H9 (cell line): ENCODE measurements at regions not wholly inside any gene's neighbourhood (a gene's known extent, or its start where the extent isn't known, plus 50 kb on each side); places are given as distances from the start of the nearest gene placed in this dataset.

ENCODE experiments used
- DNase-seq: peaks from one replicate; pipeline ENCODE4 v3.0.0-alpha.2; 2017
- H2AFZ ChIP-seq: one replicate; pipeline ENCODE4 v1.6.1; 2013; ENCODE audit warnings: mild to moderate bottlenecking, low read length, control low read depth, moderate library complexity
- H2AK5ac ChIP-seq: 2 replicates; pipeline ENCODE4 v1.6.1; 2013; ENCODE audit warnings: low read length, control low read depth, mixed read lengths; ENCODE audit not compliant: insufficient read length
- H2BK120ac ChIP-seq: one replicate; pipeline ENCODE4 v1.6.1; 2013; ENCODE audit warnings: low read depth, mild to moderate bottlenecking, low read length, control low read depth, inconsistent platforms; ENCODE audit not compliant: poor library complexity, severe bottlenecking
- H2BK12ac ChIP-seq: 2 replicates; pipeline ENCODE4 v1.6.1; 2013; ENCODE audit warnings: low read length, control low read depth, mixed read lengths, low read depth; ENCODE audit not compliant: insufficient read length
- H2BK15ac ChIP-seq: 2 replicates; pipeline ENCODE4 v1.6.1; 2013; ENCODE audit warnings: low read depth, low read length, control low read depth
- H2BK20ac ChIP-seq: one replicate; pipeline ENCODE4 v1.6.1; 2013; ENCODE audit warnings: low read depth, mild to moderate bottlenecking, low read length, control low read depth, inconsistent platforms; ENCODE audit not compliant: poor library complexity, severe bottlenecking
- H2BK5ac ChIP-seq: 2 replicates; pipeline ENCODE4 v1.6.1; 2013; ENCODE audit warnings: low read length, control low read depth, mixed read lengths; ENCODE audit not compliant: insufficient read length
- H3K14ac ChIP-seq: 2 replicates; pipeline ENCODE4 v1.6.1; 2013; ENCODE audit warnings: low read length, control low read depth; ENCODE audit not compliant: insufficient read depth
- H3K18ac ChIP-seq: 2 replicates; pipeline ENCODE4 v1.6.1; 2013; ENCODE audit warnings: low read depth, mild to moderate bottlenecking, mixed read lengths, low read length, control low read depth; ENCODE audit not compliant: insufficient read length
- H3K23ac ChIP-seq: 2 replicates; pipeline ENCODE4 v1.6.1; 2013; ENCODE audit warnings: low read length, control low read depth, mixed read lengths, low read depth; ENCODE audit not compliant: insufficient read length
- H3K23me2 ChIP-seq: 2 replicates; pipeline ENCODE4 v1.6.1; 2013; ENCODE audit warnings: low read depth, mild to moderate bottlenecking, mixed read lengths, low read length, control low read depth; ENCODE audit not compliant: insufficient read length, poor library complexity, severe bottlenecking
- H3K27ac ChIP-seq: 2 replicates; pipeline ENCODE4 v1.5.1; 2013; ENCODE audit warnings: low read length, control low read depth, mixed read lengths, low read depth; ENCODE audit not compliant: insufficient read length
- H3K27me3 ChIP-seq: 2 replicates; pipeline ENCODE4 v1.6.1; 2013; ENCODE audit warnings: low read length, control low read depth, inconsistent platforms; ENCODE audit not compliant: insufficient read depth
- H3K4ac ChIP-seq: 2 replicates; pipeline ENCODE4 v1.6.1; 2013; ENCODE audit warnings: low read depth, mild to moderate bottlenecking, control low read depth, inconsistent platforms, low read length, moderate library complexity
- H3K4me1 ChIP-seq: 2 replicates; pipeline ENCODE4 v1.6.1; 2013; ENCODE audit warnings: low read length, control low read depth, inconsistent platforms; ENCODE audit not compliant: insufficient read depth
- H3K4me2 ChIP-seq: 2 replicates; pipeline ENCODE4 v1.6.1; 2013; ENCODE audit warnings: low read length, control low read depth, mixed read lengths; ENCODE audit not compliant: insufficient read length, insufficient read depth
- H3K56ac ChIP-seq: 2 replicates; pipeline ENCODE4 v1.6.1; 2013; ENCODE audit warnings: low read depth, mild to moderate bottlenecking, mixed read lengths, low read length, control low read depth; ENCODE audit not compliant: insufficient read length
- H3K79me1 ChIP-seq: 2 replicates; pipeline ENCODE4 v1.6.1; 2013; ENCODE audit warnings: low read depth, mild to moderate bottlenecking, moderate library complexity, low read length, control low read depth, inconsistent platforms; ENCODE audit not compliant: insufficient read depth, poor library complexity, severe bottlenecking
- H3K79me2 ChIP-seq: 2 replicates; pipeline ENCODE4 v1.6.1; 2013; ENCODE audit warnings: low read length, control low read depth, inconsistent platforms; ENCODE audit not compliant: insufficient read depth
- H3K9ac ChIP-seq: 2 replicates; pipeline ENCODE4 v1.6.1; 2013; ENCODE audit warnings: low read length, control low read depth, mixed read lengths; ENCODE audit not compliant: insufficient read length; ENCODE audit errors: extremely low read depth
- H3K9me3 ChIP-seq: one replicate; pipeline ENCODE4 v1.6.1; 2013; ENCODE audit warnings: low read depth, low read length, inconsistent platforms; ENCODE audit not compliant: control insufficient read depth
- H3T11ph ChIP-seq: one replicate; pipeline ENCODE4 v1.6.1; 2013; ENCODE audit warnings: mild to moderate bottlenecking, low read length, control low read depth, inconsistent platforms
- H4K20me1 ChIP-seq: one replicate; pipeline ENCODE4 v1.6.1; 2013; ENCODE audit not compliant: control insufficient read depth, insufficient read length, insufficient read depth
- H4K5ac ChIP-seq: 2 replicates; pipeline ENCODE4 v1.6.1; 2013; ENCODE audit warnings: low read depth, mild to moderate bottlenecking, mixed read lengths, low read length, control low read depth; ENCODE audit not compliant: insufficient read length
- H4K8ac ChIP-seq: replicated peaks from 2 replicates; pipeline ENCODE4 v1.6.1; 2013; ENCODE audit warnings: low read length, control low read depth, mixed read lengths, low read depth; ENCODE audit not compliant: insufficient read length
- H4K91ac ChIP-seq: 2 replicates; pipeline ENCODE4 v1.6.1; 2013; ENCODE audit warnings: low read depth, mild to moderate bottlenecking, moderate library complexity, mixed read lengths, low read length, control low read depth; ENCODE audit not compliant: insufficient read length
- H3K27ac Mint-ChIP-seq, 3 experiments: 2 replicates in 2 of 3; 3 replicates in 1 of 3; pipeline ENCODE4 v1.8.0; 2020 to 2021; ENCODE audit warnings: mixed read lengths in 3 of 3, mild to moderate bottlenecking in 1 of 3, moderate library complexity in 1 of 3
- H3K27me3 Mint-ChIP-seq: 2 replicates; pipeline ENCODE4 v1.8.0; 2021; ENCODE audit warnings: low read depth, mild to moderate bottlenecking, moderate library complexity, mixed read lengths
- H3K36me3 Mint-ChIP-seq, 3 experiments: 2 replicates in 2 of 3; 3 replicates in 1 of 3; pipeline ENCODE4 v1.8.0; 2020 to 2021; ENCODE audit warnings: low read depth in 3 of 3, mixed read lengths in 3 of 3; ENCODE audit not compliant: insufficient read depth in 1 of 3
- H3K4me1 Mint-ChIP-seq, 2 experiments: 2 replicates each; pipeline ENCODE4 v1.8.0; 2020; ENCODE audit warnings: mixed read lengths in 2 of 2
- H3K4me3 Mint-ChIP-seq, 2 experiments: 2 replicates in 1 of 2; 3 replicates in 1 of 2; pipeline ENCODE4 v1.8.0; 2020 to 2021; ENCODE audit warnings: mild to moderate bottlenecking in 2 of 2, mixed read lengths in 2 of 2, moderate library complexity in 1 of 2
- H3K9me3 Mint-ChIP-seq, 2 experiments: 2 replicates in 1 of 2; 3 replicates in 1 of 2; pipeline ENCODE4 v1.8.0; 2020; ENCODE audit warnings: mild to moderate bottlenecking in 2 of 2, mixed read lengths in 2 of 2, moderate library complexity in 1 of 2
- WGBS: extraction: QIAGEN DNeasy Blood & Tissue Kit; methylation state at CpG from one replicate; pipeline ENCODE4 v1.1.7; 2013; ENCODE audit warnings: missing lambda C conversion rate, low lambda C conversion rate, mixed read lengths; ENCODE audit not compliant: insufficient read length; ENCODE audit errors: extremely low coverage; 5-methylcytosine and 5-hydroxymethylcytosine counted together
- TF ChIP-seq, protein P1 (sequence below): fragments of 200-600 bp; sonication (generic); conservative IDR thresholded peaks from 3 replicates; pipeline ENCODE4 v1.8.0; 2021; ENCODE audit warnings: antibody characterized with exemption, mild to moderate bottlenecking

DNA sequence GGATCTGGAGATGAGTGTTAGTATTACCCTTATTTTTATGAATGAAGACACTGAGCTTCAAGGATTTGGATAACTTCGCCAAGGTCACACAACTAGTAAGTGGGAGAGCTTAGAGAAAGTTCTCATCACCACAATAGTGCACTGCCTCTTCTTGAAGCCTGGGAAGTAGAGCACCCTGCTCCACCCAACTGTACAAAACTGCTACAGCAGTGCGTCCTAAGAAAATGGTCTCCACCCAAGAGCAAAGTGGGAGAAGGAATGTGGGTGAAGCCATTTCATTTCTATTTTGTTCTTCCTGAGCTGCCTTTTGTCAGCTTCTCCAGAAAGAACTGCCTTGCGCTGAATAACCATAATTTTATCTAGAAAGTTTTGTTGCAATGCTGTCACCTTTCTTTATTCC is 403.9 kb upstream of the FAT3 start:
- Histone ChIP-seq H2BK20ac (no peak overlapping the region), H2AFZ (no peak overlapping the region), H3K23ac (no peak overlapping the region), H2BK12ac (no peak overlapping the region), H3K9me3 (no peaks in the 10 kb centered on the region), H2AK5ac (no peak overlapping the region), H3K56ac (no peak overlapping the region), H4K8ac (no peak overlapping the region), H2BK15ac (no peak overlapping the region), H3K79me1 (no peaks in the 10 kb centered on the region), H3K23me2 (no peaks in the 10 kb centered on the region), H3K4me1 (peaks cover 3% of the 10 kb centered on the region), H3K9ac (no peak overlapping the region), H2BK5ac (no peak overlapping the region), H4K91ac (no peak overlapping the region), H3K14ac (no peak overlapping the region), H3T11ph (no peak overlapping the region), H3K4me2 (no peak overlapping the region), H3K27me3 (no peaks in the 10 kb centered on the region), H4K5ac (no peak overlapping the region), H4K20me1 (no peaks in the 10 kb centered on the region), H3K4ac (no peak overlapping the region), H2BK120ac (no peak overlapping the region), H3K79me2 (no peaks in the 10 kb centered on the region), H3K27ac (no peak overlapping the region), H3K18ac (no peak overlapping the region)
- TF ChIP-seq, protein P1, sequence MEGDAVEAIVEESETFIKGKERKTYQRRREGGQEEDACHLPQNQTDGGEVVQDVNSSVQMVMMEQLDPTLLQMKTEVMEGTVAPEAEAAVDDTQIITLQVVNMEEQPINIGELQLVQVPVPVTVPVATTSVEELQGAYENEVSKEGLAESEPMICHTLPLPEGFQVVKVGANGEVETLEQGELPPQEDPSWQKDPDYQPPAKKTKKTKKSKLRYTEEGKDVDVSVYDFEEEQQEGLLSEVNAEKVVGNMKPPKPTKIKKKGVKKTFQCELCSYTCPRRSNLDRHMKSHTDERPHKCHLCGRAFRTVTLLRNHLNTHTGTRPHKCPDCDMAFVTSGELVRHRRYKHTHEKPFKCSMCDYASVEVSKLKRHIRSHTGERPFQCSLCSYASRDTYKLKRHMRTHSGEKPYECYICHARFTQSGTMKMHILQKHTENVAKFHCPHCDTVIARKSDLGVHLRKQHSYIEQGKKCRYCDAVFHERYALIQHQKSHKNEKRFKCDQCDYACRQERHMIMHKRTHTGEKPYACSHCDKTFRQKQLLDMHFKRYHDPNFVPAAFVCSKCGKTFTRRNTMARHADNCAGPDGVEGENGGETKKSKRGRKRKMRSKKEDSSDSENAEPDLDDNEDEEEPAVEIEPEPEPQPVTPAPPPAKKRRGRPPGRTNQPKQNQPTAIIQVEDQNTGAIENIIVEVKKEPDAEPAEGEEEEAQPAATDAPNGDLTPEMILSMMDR, result no peak
- no peaks in the 10 kb centered on the region for H3K9me3 Mint-ChIP-seq
- H3K27ac Mint-ChIP-seq, result no peak overlapping the region
- WGBS, result no CpG with 5 or more reads among the region's 3 CpGs
- H3K27me3 Mint-ChIP-seq, result no peaks in the 10 kb centered on the region
- peaks cover 10 to 11% of the 10 kb centered on the region in 2 experiments for H3K4me1 Mint-ChIP-seq
- H3K36me3 Mint-ChIP-seq, result no peaks in the 10 kb centered on the region
- H3K4me3 Mint-ChIP-seq, result no peak overlapping the region
- DNase-seq, result no peak
